Chondrocyte (in vitro differentiated cells): ENCODE measurements at regions not wholly inside any gene's neighbourhood (a gene's known extent, or its start where the extent isn't known, plus 50 kb on each side); places are given as distances from the start of the nearest gene placed in this dataset.
"Not testable (repeated sequence)": the region's sequence is repeated elsewhere in the genome, so short reads cannot be mapped to it uniquely, and the experiment has no call there.

Experiments used
- DNase-seq: peaks from one replicate; pipeline ENCODE4 v3.0.0; 2021; ENCODE audit warnings: mixed read lengths, low spot score
- H3K27ac Mint-ChIP-seq: one replicate; pipeline ENCODE4 v1.8.0; 2021; ENCODE audit warnings: mild to moderate bottlenecking, moderate library complexity, mixed read lengths; ENCODE audit not compliant: unreplicated experiment
- H3K27me3 Mint-ChIP-seq: 2 replicates; pipeline ENCODE4 v1.8.0; 2021; ENCODE audit warnings: low read depth, mixed read lengths
- H3K36me3 Mint-ChIP-seq: 2 replicates; pipeline ENCODE4 v1.8.0; 2021; ENCODE audit warnings: low read depth, mixed read lengths
- H3K4me1 Mint-ChIP-seq: 2 replicates; pipeline ENCODE4 v1.8.0; 2021; ENCODE audit warnings: low read depth, mild to moderate bottlenecking, mixed read lengths
- H3K4me3 Mint-ChIP-seq: one replicate; pipeline ENCODE4 v1.8.0; 2021; ENCODE audit warnings: mild to moderate bottlenecking, moderate library complexity, mixed read lengths; ENCODE audit not compliant: unreplicated experiment
- H3K9me3 Mint-ChIP-seq: 2 replicates; pipeline ENCODE4 v1.8.0; 2021; ENCODE audit warnings: low read depth, mixed read lengths
- TF ChIP-seq, protein P1 (sequence below): fragments of 200-600 bp; sonication (generic); IDR thresholded peaks from 2 replicates; pipeline ENCODE4 v1.5.0; 2021; ENCODE audit warnings: antibody characterized with exemption, mild to moderate bottlenecking, moderate library complexity

DNA sequence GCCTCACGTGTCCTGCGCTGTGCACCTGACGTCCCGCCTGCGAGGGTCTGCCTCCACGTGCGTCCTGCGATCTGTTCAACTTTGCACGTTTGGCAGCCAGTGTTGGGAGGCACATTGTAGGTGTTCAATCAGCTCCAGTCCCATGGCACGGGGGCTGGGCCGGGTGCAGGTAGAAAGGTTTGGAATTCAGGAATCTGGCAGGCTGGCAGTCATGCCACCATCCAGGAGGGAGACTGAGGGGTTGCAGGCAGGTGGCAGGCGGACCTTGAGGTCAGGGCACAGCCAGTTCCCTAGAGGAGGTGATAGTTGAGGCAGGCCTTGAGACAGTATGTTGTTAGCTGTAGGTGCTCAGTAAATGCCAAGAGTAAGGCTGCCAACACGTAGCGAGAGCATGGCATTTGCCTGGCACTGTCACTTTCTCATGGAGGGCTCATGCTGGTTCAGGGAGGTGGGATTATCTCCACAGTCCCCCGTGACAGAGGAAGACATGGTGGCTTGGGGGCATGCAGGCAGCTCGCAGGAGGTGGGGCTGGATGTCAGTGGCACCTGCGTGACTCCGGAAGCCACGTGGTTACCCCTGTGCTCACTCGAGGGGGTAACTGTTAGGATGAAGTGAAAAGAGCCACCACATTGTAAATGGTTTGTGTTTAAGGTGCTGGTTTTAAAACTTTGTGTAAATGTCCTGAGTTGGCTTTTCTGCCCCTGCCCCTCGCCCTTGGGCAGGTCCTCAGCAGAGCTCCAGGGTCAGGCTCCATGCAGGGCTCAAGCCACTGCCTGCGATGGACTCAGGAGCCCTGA lies 111.8 kb upstream of the FRMD1 start:
- peaks cover 6% of the 10 kb centered on the region for H3K9me3 Mint-ChIP-seq
- no peaks in the 10 kb centered on the region for H3K36me3 Mint-ChIP-seq

DNA sequence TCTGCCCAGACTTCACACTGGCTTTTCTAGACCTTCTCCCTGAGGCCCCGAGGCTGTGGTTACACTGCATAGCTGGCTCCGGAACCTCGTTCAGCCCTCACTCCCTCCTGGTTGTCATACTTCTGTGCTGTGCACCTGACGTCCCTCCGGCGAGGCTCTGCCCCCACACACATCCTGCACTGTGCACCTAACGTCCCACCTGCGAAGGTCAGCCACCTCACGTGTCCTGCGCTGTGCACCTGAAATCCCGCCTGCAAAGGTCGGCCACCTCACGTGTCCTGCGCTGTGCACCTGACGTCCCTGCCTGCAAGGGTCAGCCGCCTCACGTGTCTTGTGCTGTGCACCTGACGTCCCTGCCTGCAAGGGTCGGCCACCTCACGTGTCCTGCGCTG lies 111.0 kb upstream of the FRMD1 start:
- H3K9me3 Mint-ChIP-seq, result peaks cover 6% of the 10 kb centered on the region
- H3K27ac Mint-ChIP-seq, result no peak overlapping the region
- no peaks in the 10 kb centered on the region for H3K36me3 Mint-ChIP-seq
- H3K27me3 Mint-ChIP-seq, result peaks cover 27% of the 10 kb centered on the region
- DNase-seq, result no peak
- H3K4me1 Mint-ChIP-seq, result no peaks in the 10 kb centered on the region
- TF ChIP-seq, protein P1, sequence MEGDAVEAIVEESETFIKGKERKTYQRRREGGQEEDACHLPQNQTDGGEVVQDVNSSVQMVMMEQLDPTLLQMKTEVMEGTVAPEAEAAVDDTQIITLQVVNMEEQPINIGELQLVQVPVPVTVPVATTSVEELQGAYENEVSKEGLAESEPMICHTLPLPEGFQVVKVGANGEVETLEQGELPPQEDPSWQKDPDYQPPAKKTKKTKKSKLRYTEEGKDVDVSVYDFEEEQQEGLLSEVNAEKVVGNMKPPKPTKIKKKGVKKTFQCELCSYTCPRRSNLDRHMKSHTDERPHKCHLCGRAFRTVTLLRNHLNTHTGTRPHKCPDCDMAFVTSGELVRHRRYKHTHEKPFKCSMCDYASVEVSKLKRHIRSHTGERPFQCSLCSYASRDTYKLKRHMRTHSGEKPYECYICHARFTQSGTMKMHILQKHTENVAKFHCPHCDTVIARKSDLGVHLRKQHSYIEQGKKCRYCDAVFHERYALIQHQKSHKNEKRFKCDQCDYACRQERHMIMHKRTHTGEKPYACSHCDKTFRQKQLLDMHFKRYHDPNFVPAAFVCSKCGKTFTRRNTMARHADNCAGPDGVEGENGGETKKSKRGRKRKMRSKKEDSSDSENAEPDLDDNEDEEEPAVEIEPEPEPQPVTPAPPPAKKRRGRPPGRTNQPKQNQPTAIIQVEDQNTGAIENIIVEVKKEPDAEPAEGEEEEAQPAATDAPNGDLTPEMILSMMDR, result no peak
- H3K4me3 Mint-ChIP-seq, result no peak overlapping the region

More for the DNA sequence above, 111.8 kb upstream of the FRMD1 start:
- TF ChIP-seq, protein P1, result no peak
- Mint-ChIP-seq H3K4me3 (no peak overlapping the region), H3K27me3 (peaks cover 27% of the 10 kb centered on the region), H3K4me1 (no peaks in the 10 kb centered on the region), H3K27ac (no peak overlapping the region)
- DNase-seq, result peak; percentile 52

DNA sequence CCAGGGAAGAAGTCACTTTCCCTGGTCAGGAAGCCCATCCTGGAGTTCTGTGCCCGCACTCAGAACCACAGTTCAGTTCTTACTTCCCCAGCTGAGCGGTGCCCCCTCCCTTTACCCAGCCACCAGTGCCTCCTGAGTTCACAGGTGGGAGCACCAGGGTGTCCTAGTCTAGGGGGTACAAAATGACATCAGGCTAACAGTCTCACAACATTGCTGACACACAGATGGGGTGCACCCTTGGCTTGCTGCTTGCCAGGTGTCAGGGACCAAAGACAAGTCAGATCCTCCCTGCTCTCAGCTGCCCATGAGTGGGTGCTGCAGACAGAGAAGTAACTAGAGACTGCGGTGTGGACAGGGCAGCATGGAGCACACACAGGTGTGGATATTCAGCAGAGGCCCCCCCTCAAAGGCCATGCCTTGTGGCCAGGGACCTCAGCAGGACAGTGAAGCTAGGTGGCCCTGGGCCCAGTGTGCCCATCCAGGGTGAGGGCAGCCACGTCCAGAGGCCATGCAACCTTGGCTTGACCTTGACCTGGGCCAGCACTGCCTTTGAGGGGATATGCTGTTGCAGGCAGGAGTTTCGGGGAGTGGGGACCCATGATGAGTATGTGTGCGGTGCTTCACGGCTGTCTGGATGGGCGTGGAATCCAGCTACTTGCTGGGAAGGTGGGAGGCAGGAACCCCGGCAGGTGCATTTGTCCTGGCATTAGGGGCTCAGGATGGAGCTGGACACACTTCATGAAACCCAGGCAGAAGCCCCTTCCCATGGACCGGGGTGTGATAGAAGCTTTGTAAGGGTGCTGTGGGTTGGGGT lies 110.4 kb upstream of the FRMD1 start:
- TF ChIP-seq, protein P1, result no peak
- H3K27me3 Mint-ChIP-seq, result peaks cover 24% of the 10 kb centered on the region
- DNase-seq, result no peak
- no peak overlapping the region for H3K27ac Mint-ChIP-seq
- no peak overlapping the region for H3K4me3 Mint-ChIP-seq
- H3K4me1 Mint-ChIP-seq, result no peaks in the 10 kb centered on the region
- H3K36me3 Mint-ChIP-seq, result no peaks in the 10 kb centered on the region
- peaks cover 6% of the 10 kb centered on the region for H3K9me3 Mint-ChIP-seq

DNA sequence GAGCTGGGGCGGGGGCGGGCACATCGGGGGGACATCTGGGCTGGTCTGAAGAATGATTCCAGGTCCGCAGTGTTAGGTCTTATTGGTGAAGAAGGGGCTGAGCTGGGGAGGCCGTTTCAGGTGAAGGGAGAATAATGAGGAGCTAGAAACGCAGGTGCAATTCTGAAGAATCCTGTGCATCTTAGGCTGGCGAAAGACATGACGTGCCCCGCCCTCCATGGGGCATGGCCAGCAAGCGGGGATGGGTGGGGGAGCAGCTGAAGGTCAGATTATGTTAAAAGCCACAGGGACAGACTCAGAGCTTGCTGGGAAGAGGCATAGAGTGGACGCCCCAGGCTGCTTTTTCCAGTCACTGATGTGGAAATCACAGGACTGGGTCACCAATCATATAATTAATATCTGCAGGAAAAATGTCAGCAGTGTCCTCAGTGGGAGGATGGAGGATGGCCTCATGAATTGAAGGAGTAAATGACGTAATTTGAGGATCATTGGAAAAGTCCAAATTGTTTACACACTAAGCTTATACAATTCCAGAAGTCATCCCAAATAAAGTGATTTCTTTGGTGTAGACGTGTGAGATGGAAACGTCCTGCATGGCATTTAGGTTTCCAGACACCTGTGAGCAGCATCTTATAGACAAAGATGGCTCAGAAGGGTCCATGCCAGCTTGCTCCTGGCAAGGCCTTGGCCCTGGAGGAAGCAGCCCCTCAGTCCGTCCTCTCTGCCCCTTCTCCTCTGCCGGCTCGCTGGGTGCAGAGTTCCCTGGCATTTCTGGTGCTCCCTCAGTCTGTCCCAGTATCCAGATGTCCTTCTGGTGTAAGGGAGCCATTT lies 109.6 kb upstream of the FRMD1 start:
- Mint-ChIP-seq H3K4me3 (no peak overlapping the region), H3K27ac (no peak overlapping the region), H3K4me1 (no peaks in the 10 kb centered on the region), H3K36me3 (no peaks in the 10 kb centered on the region), H3K9me3 (peaks cover 6% of the 10 kb centered on the region), H3K27me3 (peaks cover 24% of the 10 kb centered on the region)
- TF ChIP-seq, protein P1, result no peak
- no peak for DNase-seq

DNA sequence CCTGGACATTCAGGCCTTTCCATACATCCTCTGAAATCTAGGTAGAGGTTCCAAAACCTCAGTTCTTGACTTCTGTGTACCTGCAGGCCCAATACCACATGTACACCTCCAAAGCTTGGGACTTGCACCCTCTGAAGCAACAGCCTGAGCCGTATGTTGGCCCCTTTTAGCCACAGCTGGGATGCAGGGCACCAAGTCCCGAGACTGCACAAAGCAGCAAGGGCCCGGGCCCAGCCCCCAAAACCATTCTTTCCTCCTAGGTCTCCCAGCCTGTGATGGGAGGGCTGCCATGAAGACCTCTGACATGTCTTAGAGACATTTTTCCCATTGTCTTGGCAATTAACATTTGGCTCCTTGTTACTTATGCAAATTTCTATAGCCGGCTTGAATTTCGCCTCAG lies 107.4 kb upstream of the FRMD1 start:
- TF ChIP-seq, protein P1, result no peak
- H3K27me3 Mint-ChIP-seq, result peaks cover 11% of the 10 kb centered on the region
- H3K9me3 Mint-ChIP-seq, result peaks cover 6% of the 10 kb centered on the region
- H3K4me1 Mint-ChIP-seq, result no peaks in the 10 kb centered on the region
- H3K36me3 Mint-ChIP-seq, result no peaks in the 10 kb centered on the region
- DNase-seq, result no peak
- no peak overlapping the region for H3K4me3 Mint-ChIP-seq
- H3K27ac Mint-ChIP-seq, result no peak overlapping the region

DNA sequence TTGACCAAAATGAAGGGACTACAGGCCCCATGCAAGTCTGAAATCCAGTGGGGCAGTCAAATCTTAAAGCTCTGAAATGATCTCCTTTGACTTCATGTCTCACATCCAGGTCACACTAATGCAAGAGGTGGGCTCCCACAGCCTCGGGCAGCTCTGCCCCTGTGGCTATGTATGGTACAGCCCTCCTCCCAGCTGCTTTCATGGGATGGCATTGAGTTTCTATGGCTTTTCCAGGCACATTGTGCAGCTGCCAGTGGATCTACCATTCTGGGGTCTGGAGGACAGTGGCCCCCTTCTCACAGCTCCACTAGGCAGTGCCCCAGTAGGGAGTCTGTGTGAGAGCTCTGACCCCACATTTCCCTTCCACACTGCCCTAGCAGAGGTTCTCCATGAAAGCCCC lies 107.0 kb upstream of the FRMD1 start:
- not testable (repeated sequence) for H3K27ac Mint-ChIP-seq, H3K4me1 Mint-ChIP-seq, DNase-seq, H3K36me3 Mint-ChIP-seq, H3K4me3 Mint-ChIP-seq, H3K27me3 Mint-ChIP-seq, H3K9me3 Mint-ChIP-seq
